ES-I3 (cell line): ENCODE measurements at regions not wholly inside any gene's neighbourhood (a gene's known extent, or its start where the extent isn't known, plus 50 kb on each side); places are given as distances from the start of the nearest gene placed in this dataset.

Experiments used
- H3K36me3 ChIP-seq: 2 replicates; pipeline ENCODE4 v1.6.1; 2013; ENCODE audit warnings: mild to moderate bottlenecking, low read length, control low read depth, moderate library complexity; ENCODE audit not compliant: insufficient read depth
- H3K4me1 ChIP-seq: 2 replicates; pipeline ENCODE4 v1.6.1; 2013; ENCODE audit warnings: mild to moderate bottlenecking, control low read depth, low read length; ENCODE audit not compliant: insufficient read depth
- H3K9ac ChIP-seq: 2 replicates; pipeline ENCODE4 v1.6.1; 2013; ENCODE audit warnings: low read depth, mild to moderate bottlenecking, low read length, moderate library complexity
- H3K9me3 ChIP-seq: 2 replicates; pipeline ENCODE4 v1.6.1; 2013; ENCODE audit warnings: mild to moderate bottlenecking, low read length, moderate library complexity; ENCODE audit not compliant: control insufficient read depth, insufficient read depth

DNA sequence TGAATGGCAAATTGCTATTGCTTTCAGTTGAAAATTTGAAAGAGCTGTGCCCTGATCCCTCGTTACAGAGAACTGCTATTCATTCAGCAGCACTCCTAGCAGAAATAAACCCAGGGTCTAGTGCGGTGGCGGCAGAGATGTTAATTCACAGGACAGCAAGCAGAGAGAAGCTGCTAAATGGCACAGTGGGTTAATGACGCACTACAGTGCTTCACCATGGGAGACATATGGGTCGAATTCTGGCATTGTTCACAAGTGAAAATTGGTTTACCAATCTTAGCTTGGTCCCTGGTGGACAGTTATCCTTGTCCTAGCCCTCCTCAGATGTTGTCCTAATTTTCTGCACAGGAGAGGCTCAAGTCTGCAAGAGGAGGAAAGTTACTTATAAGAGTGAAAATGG lies 807.4 kb downstream of the TLE1 start:
- H3K9ac ChIP-seq = no peak overlapping the region
- H3K36me3 ChIP-seq = no peaks in the 10 kb centered on the region

GRCh38 chr9:80881320-80881719 lies 808.0 kb downstream of the TLE1 start:
- H3K36me3 ChIP-seq = no peaks in the 10 kb centered on the region
- H3K9ac ChIP-seq = no peak overlapping the region
- H3K9me3 ChIP-seq = no peaks in the 10 kb centered on the region
- 0 out of 2 replicates have a peak, but pooled peaks cover 9% of the 10 kb centered on the region for H3K4me1 ChIP-seq

More for the DNA sequence above, 807.4 kb downstream of the TLE1 start:
- Histone ChIP-seq H3K9me3 (no peaks in the 10 kb centered on the region), H3K4me1 (0 out of 2 replicates have a peak, but pooled peaks cover 9% of the 10 kb centered on the region)

- no peaks in the 10 kb centered on the region for H3K36me3 ChIP-seq
- H3K9me3 ChIP-seq = no peaks in the 10 kb centered on the region
- H3K4me1 ChIP-seq = 0 out of 2 replicates have a peak, but pooled peaks cover 9% of the 10 kb centered on the region
- no peak overlapping the region for H3K9ac ChIP-seq
These were observed 810.8 kb downstream of the TLE1 start for GRCh38 chr9:80878556-80878955.

DNA sequence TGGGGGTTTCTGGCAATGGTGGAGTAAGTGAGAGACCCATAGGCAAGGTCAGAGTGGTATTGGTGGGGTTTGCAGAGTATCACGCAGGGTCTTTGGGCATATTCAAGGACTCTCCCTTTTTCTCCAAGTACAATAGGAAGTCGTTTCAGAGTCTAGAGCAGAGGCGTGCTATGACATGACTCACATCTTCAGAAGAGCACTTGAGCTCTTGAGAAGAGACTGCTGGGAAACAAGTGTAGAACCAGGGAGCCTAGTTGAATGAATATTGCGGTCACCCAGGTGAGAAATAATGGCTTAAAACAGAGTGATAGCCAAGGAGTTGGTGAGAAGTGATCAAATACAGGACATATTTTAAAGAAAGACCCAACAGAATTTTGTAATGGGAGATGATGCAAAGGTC lies 813.4 kb downstream of the TLE1 start:
- H3K36me3 ChIP-seq = no peaks in the 10 kb centered on the region
- H3K4me1 ChIP-seq = no peaks in the 10 kb centered on the region
- no peaks in the 10 kb centered on the region for H3K9me3 ChIP-seq
- H3K9ac ChIP-seq = no peak overlapping the region

DNA sequence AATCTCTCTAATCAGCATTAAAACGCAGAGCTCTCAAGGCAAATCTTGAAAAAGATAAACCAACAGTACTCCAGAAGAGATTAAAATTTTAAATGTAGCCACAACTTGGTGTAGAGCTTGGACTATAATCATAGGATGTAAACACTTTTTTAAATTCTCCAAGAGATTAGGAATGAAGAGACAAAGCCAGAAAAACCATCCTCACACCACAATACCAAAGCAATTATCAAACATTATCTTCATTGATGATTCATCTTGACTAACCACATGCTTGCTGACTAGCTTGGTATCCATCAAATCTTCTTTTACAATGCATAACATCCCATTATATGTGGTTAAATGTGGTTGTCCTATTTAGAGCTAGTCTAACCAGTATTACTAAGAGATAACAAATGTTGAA lies 815.1 kb downstream of the TLE1 start:
- Histone ChIP-seq H3K9ac (no peak overlapping the region), H3K4me1 (no peaks in the 10 kb centered on the region), H3K9me3 (no peaks in the 10 kb centered on the region)

DNA sequence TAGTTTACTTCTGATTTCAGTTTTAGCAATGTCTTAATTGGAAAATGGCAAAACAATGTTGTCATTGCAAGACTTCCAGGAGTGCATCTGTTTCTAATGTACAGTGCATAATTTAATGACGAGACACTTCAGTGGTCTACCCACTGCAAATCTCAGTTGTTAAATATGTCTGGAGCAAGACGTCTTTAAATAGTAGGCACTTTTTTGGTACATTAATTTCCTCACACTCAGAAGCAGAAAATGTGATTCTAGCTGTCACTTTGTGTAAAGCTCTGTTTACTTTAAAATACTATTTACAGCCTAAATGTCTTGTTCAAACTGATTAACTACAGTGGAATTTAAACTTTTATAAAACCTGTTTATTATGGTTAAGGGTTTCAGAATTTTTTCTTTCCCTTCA lies 815.5 kb downstream of the TLE1 start:
- no peak overlapping the region for H3K9ac ChIP-seq
- no peaks in the 10 kb centered on the region for H3K36me3 ChIP-seq
- no peaks in the 10 kb centered on the region for H3K9me3 ChIP-seq
- H3K4me1 ChIP-seq = no peaks in the 10 kb centered on the region

More for the DNA sequence above, 815.1 kb downstream of the TLE1 start:
- no peaks in the 10 kb centered on the region for H3K36me3 ChIP-seq

DNA sequence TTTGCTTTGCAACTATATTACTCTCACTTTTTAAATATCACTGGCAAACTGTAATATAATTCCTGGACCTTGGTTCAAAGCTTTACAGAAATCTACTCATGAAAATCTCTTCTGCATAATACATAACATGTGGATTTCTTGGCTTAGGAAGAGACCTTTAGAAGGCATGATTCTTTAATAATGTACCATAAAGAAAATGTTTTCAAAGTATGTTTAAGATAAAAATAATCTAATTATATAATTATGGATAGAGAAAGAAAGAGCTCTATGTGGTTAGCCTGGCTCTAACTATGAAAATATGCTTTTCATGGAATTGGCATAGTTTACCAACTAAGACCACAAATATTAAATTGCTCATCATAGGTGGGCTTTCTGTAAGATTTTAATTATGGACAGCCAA lies 817.8 kb downstream of the TLE1 start:
- H3K9me3 ChIP-seq = no peaks in the 10 kb centered on the region; the same call in 1 of the 2 replicates
- H3K4me1 ChIP-seq = no peaks in the 10 kb centered on the region

DNA sequence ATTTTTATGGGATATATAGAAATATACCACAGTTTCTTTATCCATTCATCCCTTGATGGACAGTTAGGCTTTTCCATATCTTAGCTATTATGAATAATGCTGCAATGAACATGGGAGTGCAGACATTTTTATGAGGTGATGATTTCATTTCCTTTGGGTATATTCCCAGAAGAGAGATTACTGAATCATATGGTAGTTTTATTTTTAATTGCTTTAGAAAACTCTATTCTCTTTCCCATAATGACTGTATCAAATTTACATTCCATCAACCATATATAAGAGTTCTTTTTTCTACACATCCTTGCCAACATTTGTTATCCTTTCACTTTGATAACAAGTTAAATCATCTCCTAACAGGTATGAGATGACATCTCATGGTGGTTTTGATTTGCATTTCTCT lies 821.6 kb downstream of the TLE1 start:
- H3K36me3 ChIP-seq = no peaks in the 10 kb centered on the region
- H3K9ac ChIP-seq = no peak overlapping the region
- no peaks in the 10 kb centered on the region for H3K4me1 ChIP-seq
- H3K9me3 ChIP-seq = no peaks in the 10 kb centered on the region; the same call in 1 of the 2 replicates

More for the DNA sequence above, 817.8 kb downstream of the TLE1 start:
- no peak overlapping the region for H3K9ac ChIP-seq
- no peaks in the 10 kb centered on the region for H3K36me3 ChIP-seq

- Histone ChIP-seq H3K9me3 (no peaks in the 10 kb centered on the region; the same call in 1 of the 2 replicates), H3K9ac (no peak overlapping the region), H3K36me3 (no peaks in the 10 kb centered on the region), H3K4me1 (no peaks in the 10 kb centered on the region)
These were observed 822.6 kb downstream of the TLE1 start for GRCh38 chr9:80866576-80867227.

DNA sequence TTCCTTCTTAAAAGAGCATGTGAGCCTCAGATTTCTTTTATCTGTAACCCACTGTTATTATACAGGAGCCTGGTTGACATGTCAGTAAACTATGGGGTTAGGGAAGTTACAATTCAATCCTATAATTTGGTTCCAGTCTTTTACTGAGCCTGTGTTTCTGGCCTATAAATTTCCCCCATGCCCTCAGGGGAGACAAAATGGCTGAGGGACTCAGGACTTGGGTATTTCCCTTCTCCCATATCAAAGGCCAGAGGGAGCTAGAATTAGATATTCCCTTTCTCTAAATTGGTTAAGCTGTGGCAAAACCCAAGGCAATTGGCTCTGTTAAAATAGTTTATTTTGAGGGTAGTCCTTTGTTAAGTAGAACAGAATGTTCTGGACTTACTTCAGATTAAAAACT lies 823.2 kb downstream of the TLE1 start:
- Histone ChIP-seq H3K4me1 (no peaks in the 10 kb centered on the region), H3K9ac (no peak overlapping the region)

DNA sequence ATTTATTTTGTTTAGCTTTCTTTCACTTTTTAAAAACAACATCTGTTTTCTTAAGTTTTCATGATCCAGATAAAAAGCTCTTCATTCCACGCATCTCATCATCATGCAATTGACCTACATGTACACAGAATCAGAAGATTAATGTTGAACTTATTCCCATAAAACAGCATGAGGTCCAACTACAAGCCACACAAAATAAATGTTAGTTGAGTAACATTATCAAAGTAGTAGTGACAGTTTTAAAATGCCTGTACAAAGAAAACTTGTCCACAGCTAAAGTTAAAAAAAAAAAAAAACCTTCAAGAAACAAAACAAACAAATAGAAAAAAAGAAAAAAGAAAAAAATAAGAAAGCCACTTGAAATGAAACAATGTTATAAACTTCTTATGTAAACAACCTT lies 846.3 kb downstream of the TLE1 start:
- Histone ChIP-seq H3K4me1 (no peaks in the 10 kb centered on the region), H3K9ac (no peak overlapping the region), H3K36me3 (no peaks in the 10 kb centered on the region), H3K9me3 (no peaks in the 10 kb centered on the region)

More for the DNA sequence above, 823.2 kb downstream of the TLE1 start:
- H3K36me3 ChIP-seq = no peaks in the 10 kb centered on the region
- no peaks in the 10 kb centered on the region; the same call in 1 of the 2 replicates for H3K9me3 ChIP-seq

GRCh38 chr9:80842389-80842788 lies 847.0 kb downstream of the TLE1 start:
- Histone ChIP-seq H3K36me3 (no peaks in the 10 kb centered on the region), H3K9ac (no peak overlapping the region), H3K4me1 (no peaks in the 10 kb centered on the region), H3K9me3 (no peaks in the 10 kb centered on the region)

- H3K36me3 ChIP-seq = no peaks in the 10 kb centered on the region
- no peak overlapping the region for H3K9ac ChIP-seq
- no peaks in the 10 kb centered on the region for H3K9me3 ChIP-seq
- H3K4me1 ChIP-seq = no peaks in the 10 kb centered on the region
These were observed 847.5 kb downstream of the TLE1 start for GRCh38 chr9:80841888-80842287.

- Histone ChIP-seq H3K4me1 (no peaks in the 10 kb centered on the region), H3K36me3 (no peaks in the 10 kb centered on the region), H3K9me3 (no peaks in the 10 kb centered on the region), H3K9ac (no peak overlapping the region)
These were observed 849.3 kb downstream of the TLE1 start for GRCh38 chr9:80839821-80840675.

DNA sequence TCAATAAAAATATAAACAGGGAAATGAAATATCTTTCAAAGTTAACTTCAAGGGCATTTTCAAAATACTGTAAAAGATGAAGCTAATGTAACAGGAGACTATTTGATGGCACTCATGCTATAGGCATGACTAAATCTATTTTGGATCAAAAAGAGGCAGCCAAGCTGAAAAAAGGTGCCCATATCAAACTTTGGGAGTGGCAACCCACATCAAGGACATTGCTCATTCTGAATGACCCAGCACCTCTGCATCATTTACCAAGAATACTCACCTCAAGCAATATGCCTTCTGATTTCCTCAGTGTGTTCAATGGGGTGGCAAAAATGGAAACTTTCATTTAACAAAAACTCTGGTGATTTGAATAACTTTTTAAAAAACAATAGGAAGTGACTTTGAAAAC lies 853.3 kb downstream of the TLE1 start:
- H3K36me3 ChIP-seq = no peaks in the 10 kb centered on the region
- no peak overlapping the region for H3K9ac ChIP-seq
- H3K4me1 ChIP-seq = no peaks in the 10 kb centered on the region
- H3K9me3 ChIP-seq = no peaks in the 10 kb centered on the region
